GM23248 (cell line): ENCODE measurements at regions not wholly inside any gene's neighbourhood (a gene's known extent, or its start where the extent isn't known, plus 50 kb on each side); places are given as distances from the start of the nearest gene placed in this dataset.

ENCODE experiments used
- DNase-seq: peaks from one replicate; pipeline ENCODE4 v3.0.0-alpha.2; 2015
- H2AFZ ChIP-seq: fragments of 200-600 bp; sonication (generic); 2 replicates; pipeline ENCODE4 v1.6.1; 2016; ENCODE audit warnings: antibody characterized with exemption
- H3F3A ChIP-seq: fragments of 200-600 bp; sonication (generic); 2 replicates; pipeline ENCODE4 v1.6.1; 2016; ENCODE audit warnings: mild to moderate bottlenecking, antibody characterized with exemption, mixed run types; ENCODE audit not compliant: insufficient read depth
- H3K27ac ChIP-seq: fragments of 200-600 bp; sonication (generic); 2 replicates; pipeline ENCODE4 v1.5.1; 2016; ENCODE audit warnings: mild to moderate bottlenecking
- H3K27me3 ChIP-seq: fragments of 200-600 bp; sonication (generic); replicated peaks from 2 replicates; pipeline ENCODE4 v1.6.1; 2016; ENCODE audit warnings: mild to moderate bottlenecking; ENCODE audit not compliant: insufficient read depth
- H3K36me3 ChIP-seq: fragments of 200-600 bp; sonication (generic); 2 replicates; pipeline ENCODE4 v1.6.1; 2016; ENCODE audit warnings: low read depth, mild to moderate bottlenecking
- H3K4me1 ChIP-seq: fragments of 200-600 bp; sonication (generic); 2 replicates; pipeline ENCODE4 v1.6.1; 2016; ENCODE audit warnings: mild to moderate bottlenecking; ENCODE audit not compliant: insufficient read depth
- H3K4me2 ChIP-seq: fragments of 200-600 bp; sonication (generic); one replicate; pipeline ENCODE4 v1.6.1; 2016; ENCODE audit warnings: mild to moderate bottlenecking; ENCODE audit not compliant: unreplicated experiment
- H3K4me3 ChIP-seq: fragments of 200-600 bp; sonication (generic); 2 replicates; pipeline ENCODE4 v1.5.1; 2016; ENCODE audit warnings: mild to moderate bottlenecking
- H3K79me2 ChIP-seq: fragments of 200-600 bp; sonication (generic); 2 replicates; pipeline ENCODE4 v1.6.1; 2016; ENCODE audit warnings: mild to moderate bottlenecking; ENCODE audit not compliant: insufficient read depth
- H3K9ac ChIP-seq: fragments of 200-600 bp; sonication (generic); 2 replicates; pipeline ENCODE4 v1.6.1; 2016; ENCODE audit warnings: mild to moderate bottlenecking
- H3K9me2 ChIP-seq: fragments of 200-600 bp; sonication (generic); 2 replicates; pipeline ENCODE4 v1.6.1; 2016; ENCODE audit warnings: mixed run types, mild to moderate bottlenecking, moderate library complexity; ENCODE audit not compliant: insufficient read depth
- H3K9me3 ChIP-seq: fragments of 200-600 bp; sonication (generic); one replicate; pipeline ENCODE4 v1.6.1; 2017; ENCODE audit warnings: low read depth
- H4K20me1 ChIP-seq: fragments of 200-600 bp; sonication (generic); 2 replicates; pipeline ENCODE4 v1.6.0; 2016; ENCODE audit not compliant: insufficient read depth
- EZH2 ChIP-seq: fragments of 200-600 bp; sonication (generic); IDR thresholded peaks from 2 replicates; pipeline ENCODE4 v1.6.1; 2018; ENCODE audit warnings: antibody characterized with exemption, mild to moderate bottlenecking; ENCODE audit not compliant: insufficient read depth, poor library complexity, severe bottlenecking
- EZH2phosphoT487 ChIP-seq: fragments of 200-600 bp; sonication (generic); IDR thresholded peaks from 2 replicates; pipeline ENCODE4 v1.6.1; 2018; ENCODE audit warnings: antibody characterized with exemption, moderate library complexity, mild to moderate bottlenecking, low read depth; ENCODE audit not compliant: insufficient read depth
- WGBS, 2 experiments: methylation state at CpG; one replicate each; pipeline ENCODE4 v1.1.6; 2015 to 2017; ENCODE audit warnings: low lambda C conversion rate in 2 of 2, low coverage in 1 of 2; ENCODE audit errors: missing lambda C conversion rate in 2 of 2; 5-methylcytosine and 5-hydroxymethylcytosine counted together
- in situ Hi-C: fragments of 300-500 bp; cut with MboI; formaldehyde crosslinking; loops from 2 replicates; pipeline ENCODE4 v1.15.0; 2020

- Histone ChIP-seq H3K4me2 (no peak overlapping the region), H3F3A (no peaks in the 10 kb centered on the region), H3K9me2 (no peaks in the 10 kb centered on the region), H3K4me3 (no peak overlapping the region), H3K9me3 (no peaks in the 10 kb centered on the region), H4K20me1 (no peaks in the 10 kb centered on the region), H2AFZ (no peak overlapping the region; the same call in 1 of the 2 replicates), H3K9ac (no peak overlapping the region), H3K36me3 (no peaks in the 10 kb centered on the region), H3K79me2 (no peaks in the 10 kb centered on the region), H3K27me3 (no peaks in the 10 kb centered on the region), H3K27ac (no peak overlapping the region), H3K4me1 (no peaks in the 10 kb centered on the region)
- in situ Hi-C loops, result no loop called here
- DNase-seq, result no peak
- WGBS, 2 experiments, result 52 to 54% methylated on average over 10 of the region's 10 CpGs
- no peak for TF ChIP-seq EZH2phosphoT487
- TF ChIP-seq EZH2, result no peak
Observed at GRCh38 chr6:74755196-74755595, 450.7 kb downstream of the COL12A1 start.

GRCh38 chr6:74753883-74754600 is 451.8 kb downstream of the COL12A1 start:
- in situ Hi-C loops, result no loop called here
- Histone ChIP-seq H3K4me1 (no peaks in the 10 kb centered on the region), H3K4me3 (no peak overlapping the region), H3K9me3 (no peaks in the 10 kb centered on the region), H3K79me2 (no peaks in the 10 kb centered on the region), H4K20me1 (no peaks in the 10 kb centered on the region), H3K9ac (no peak overlapping the region), H3K4me2 (no peak overlapping the region), H3K36me3 (no peaks in the 10 kb centered on the region), H2AFZ (no peak overlapping the region), H3K27ac (no peak overlapping the region), H3K27me3 (no peaks in the 10 kb centered on the region), H3F3A (no peaks in the 10 kb centered on the region), H3K9me2 (no peaks in the 10 kb centered on the region)
- no peak for DNase-seq
- WGBS, 2 experiments, result 21 to 36% methylated on average over 2 of the region's 2 CpGs
- TF ChIP-seq EZH2phosphoT487 (no peak), EZH2 (no peak)

- WGBS, 2 experiments, result 90 to 97% methylated on average over 3 of the region's 3 CpGs
- Histone ChIP-seq H3K9me2 (no peaks in the 10 kb centered on the region), H3K9me3 (no peaks in the 10 kb centered on the region), H3K4me3 (no peak overlapping the region), H2AFZ (no peak overlapping the region), H3K27me3 (no peaks in the 10 kb centered on the region), H3K27ac (no peak overlapping the region), H3K9ac (no peak overlapping the region), H3K36me3 (no peaks in the 10 kb centered on the region), H3K4me2 (no peak overlapping the region), H3K4me1 (no peaks in the 10 kb centered on the region), H3F3A (no peaks in the 10 kb centered on the region), H3K79me2 (no peaks in the 10 kb centered on the region), H4K20me1 (no peaks in the 10 kb centered on the region)
- in situ Hi-C loops, result no loop called here
- TF ChIP-seq EZH2phosphoT487 (no peak), EZH2 (no peak)
- DNase-seq, result no peak
Observed at GRCh38 chr6:74752303-74752702, 453.6 kb downstream of the COL12A1 start.

GRCh38 chr6:74750826-74751225 is 455.0 kb downstream of the COL12A1 start:
- no peak overlapping the region for H3K9ac ChIP-seq
- no peaks in the 10 kb centered on the region for H3K9me3 ChIP-seq
- H3K4me3 ChIP-seq, result no peak overlapping the region
- in situ Hi-C loops, result no loop called here
- no peak overlapping the region for H2AFZ ChIP-seq
- no peak overlapping the region for H3K27ac ChIP-seq
- H3K27me3 ChIP-seq, result no peaks in the 10 kb centered on the region
- no peaks in the 10 kb centered on the region for H3K4me1 ChIP-seq
- H3K79me2 ChIP-seq, result no peaks in the 10 kb centered on the region
- H3F3A ChIP-seq, result no peaks in the 10 kb centered on the region
- no peak for DNase-seq
- H3K9me2 ChIP-seq, result no peaks in the 10 kb centered on the region
- TF ChIP-seq EZH2, result no peak
- TF ChIP-seq EZH2phosphoT487, result no peak
- H3K4me2 ChIP-seq, result no peak overlapping the region
- H3K36me3 ChIP-seq, result no peaks in the 10 kb centered on the region
- no peaks in the 10 kb centered on the region for H4K20me1 ChIP-seq
